Neural crest cell (in vitro differentiated cells): ENCODE measurements at regions not wholly inside any gene's neighbourhood (a gene's known extent, or its start where the extent isn't known, plus 50 kb on each side); places are given as distances from the start of the nearest gene placed in this dataset.
A peak's percentile ranks its signal among the peaks of the same experiment; 100 is the strongest.

Source experiments
- DNase-seq: peaks from one replicate; pipeline ENCODE4 v3.0.0; 2021; ENCODE audit warnings: low read depth, mixed read lengths, low spot score
- H3K27ac Mint-ChIP-seq: one replicate; pipeline ENCODE4 v1.8.0; 2021; ENCODE audit warnings: mild to moderate bottlenecking, mixed read lengths; ENCODE audit not compliant: unreplicated experiment
- H3K27me3 Mint-ChIP-seq: 2 replicates; pipeline ENCODE4 v1.8.0; 2021; ENCODE audit warnings: low read depth, mild to moderate bottlenecking, mixed read lengths
- H3K36me3 Mint-ChIP-seq: 2 replicates; pipeline ENCODE4 v1.8.0; 2021; ENCODE audit warnings: low read depth, mild to moderate bottlenecking, mixed read lengths
- H3K4me1 Mint-ChIP-seq: 2 replicates; pipeline ENCODE4 v1.8.0; 2021; ENCODE audit warnings: mixed read lengths
- H3K4me3 Mint-ChIP-seq: one replicate; pipeline ENCODE4 v1.8.0; 2021; ENCODE audit warnings: mild to moderate bottlenecking, mixed read lengths
- H3K9me3 Mint-ChIP-seq: 2 replicates; pipeline ENCODE4 v1.8.0; 2021; ENCODE audit warnings: mixed read lengths
- TF ChIP-seq, protein P1 (sequence below): fragments of 200-600 bp; sonication (generic); conservative IDR thresholded peaks from 2 replicates; pipeline ENCODE4 v1.5.0; 2021; ENCODE audit warnings: antibody characterized with exemption, mild to moderate bottlenecking

DNA sequence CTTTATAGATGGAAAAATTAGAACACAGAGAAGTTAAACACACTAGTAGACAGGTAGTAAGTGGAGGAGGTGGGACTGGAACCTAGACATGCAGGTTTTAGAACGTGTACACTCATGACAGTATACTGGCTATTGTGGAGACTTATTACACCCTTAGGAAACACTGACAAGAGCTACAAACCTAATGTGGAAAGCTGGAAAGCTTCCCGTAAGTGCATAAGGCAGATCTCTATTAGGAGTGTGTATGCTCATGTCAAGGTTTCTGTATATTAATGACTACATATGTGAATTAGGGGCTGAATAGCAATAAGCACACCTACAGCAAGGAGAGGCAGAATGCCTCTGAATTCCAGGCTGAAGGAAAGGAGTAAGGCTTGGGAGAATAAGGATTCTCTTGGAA is 82.6 kb upstream of the SLC24A5 start:
- H3K27me3 Mint-ChIP-seq = peaks cover 4% of the 10 kb centered on the region
- no peak overlapping the region for H3K27ac Mint-ChIP-seq

DNA sequence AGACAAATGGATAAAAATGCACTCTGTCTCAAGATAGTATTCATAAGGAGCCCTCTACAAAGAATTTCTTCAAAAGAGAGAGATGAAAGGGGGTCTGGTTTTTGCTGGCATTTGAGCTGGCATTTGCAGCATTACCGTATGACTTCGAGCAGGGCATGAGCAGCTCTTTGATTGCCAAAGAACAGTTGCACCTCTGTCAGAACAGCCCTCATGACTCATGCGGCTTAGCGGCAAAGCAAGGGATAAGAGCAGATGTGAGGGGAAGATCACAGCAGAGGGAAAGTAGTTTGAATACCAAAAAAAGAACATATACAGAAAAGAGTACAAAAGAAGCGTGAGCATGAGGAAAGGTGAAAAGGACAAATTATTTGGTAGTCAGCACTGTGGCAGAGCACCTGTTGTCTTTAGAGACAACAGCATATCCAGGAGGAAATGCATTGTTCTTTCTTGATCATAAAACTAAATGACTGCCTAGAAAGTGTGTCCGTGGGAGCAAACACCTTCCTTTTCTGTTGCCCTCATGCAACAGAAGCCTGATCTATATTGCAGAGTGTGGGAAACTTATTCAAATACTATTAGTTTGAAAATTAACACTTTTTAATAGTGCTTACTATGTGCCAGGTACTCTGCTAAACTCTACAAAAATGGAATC is 80.5 kb upstream of the SLC24A5 start:
- H3K27me3 Mint-ChIP-seq = no peaks in the 10 kb centered on the region
- TF ChIP-seq, protein P1, sequence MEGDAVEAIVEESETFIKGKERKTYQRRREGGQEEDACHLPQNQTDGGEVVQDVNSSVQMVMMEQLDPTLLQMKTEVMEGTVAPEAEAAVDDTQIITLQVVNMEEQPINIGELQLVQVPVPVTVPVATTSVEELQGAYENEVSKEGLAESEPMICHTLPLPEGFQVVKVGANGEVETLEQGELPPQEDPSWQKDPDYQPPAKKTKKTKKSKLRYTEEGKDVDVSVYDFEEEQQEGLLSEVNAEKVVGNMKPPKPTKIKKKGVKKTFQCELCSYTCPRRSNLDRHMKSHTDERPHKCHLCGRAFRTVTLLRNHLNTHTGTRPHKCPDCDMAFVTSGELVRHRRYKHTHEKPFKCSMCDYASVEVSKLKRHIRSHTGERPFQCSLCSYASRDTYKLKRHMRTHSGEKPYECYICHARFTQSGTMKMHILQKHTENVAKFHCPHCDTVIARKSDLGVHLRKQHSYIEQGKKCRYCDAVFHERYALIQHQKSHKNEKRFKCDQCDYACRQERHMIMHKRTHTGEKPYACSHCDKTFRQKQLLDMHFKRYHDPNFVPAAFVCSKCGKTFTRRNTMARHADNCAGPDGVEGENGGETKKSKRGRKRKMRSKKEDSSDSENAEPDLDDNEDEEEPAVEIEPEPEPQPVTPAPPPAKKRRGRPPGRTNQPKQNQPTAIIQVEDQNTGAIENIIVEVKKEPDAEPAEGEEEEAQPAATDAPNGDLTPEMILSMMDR = no peak
- peaks cover 6% of the 10 kb centered on the region for H3K4me1 Mint-ChIP-seq
- no peak for DNase-seq
- no peak overlapping the region for H3K4me3 Mint-ChIP-seq
- no peaks in the 10 kb centered on the region for H3K36me3 Mint-ChIP-seq
- H3K9me3 Mint-ChIP-seq = peaks cover 2% of the 10 kb centered on the region
- peak overlapping the region; percentile 40 for H3K27ac Mint-ChIP-seq

More for the DNA sequence above, 82.6 kb upstream of the SLC24A5 start:
- TF ChIP-seq, protein P1 = no peak
- Mint-ChIP-seq H3K4me3 (no peak overlapping the region), H3K36me3 (no peaks in the 10 kb centered on the region), H3K9me3 (peaks cover 4% of the 10 kb centered on the region), H3K4me1 (peaks cover 6% of the 10 kb centered on the region)
- no peak for DNase-seq

DNA sequence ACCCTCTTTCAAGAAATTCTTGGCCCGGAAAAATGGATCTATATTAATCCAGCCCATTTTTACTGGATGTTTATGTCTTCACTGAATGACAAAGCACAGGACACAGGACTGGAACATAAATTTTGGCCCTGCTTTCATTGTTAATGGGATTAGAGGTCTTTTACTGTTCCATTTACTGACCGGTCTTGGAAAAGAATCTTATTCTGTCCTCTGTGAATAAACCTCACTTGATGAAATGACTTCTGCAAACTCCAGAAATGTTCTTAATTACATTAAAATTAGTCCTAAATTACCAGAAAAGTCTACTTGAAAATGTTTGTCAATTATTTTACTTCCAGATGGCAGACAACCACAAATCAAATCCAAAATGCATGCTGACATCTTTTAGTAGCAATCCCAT is 79.3 kb upstream of the SLC24A5 start:
- H3K27ac Mint-ChIP-seq = no peak overlapping the region
- H3K27me3 Mint-ChIP-seq = no peaks in the 10 kb centered on the region
- peaks cover 2% of the 10 kb centered on the region for H3K9me3 Mint-ChIP-seq
- no peak for DNase-seq
- no peaks in the 10 kb centered on the region for H3K36me3 Mint-ChIP-seq
- H3K4me3 Mint-ChIP-seq = no peak overlapping the region
- H3K4me1 Mint-ChIP-seq = peaks cover 8% of the 10 kb centered on the region
- TF ChIP-seq, protein P1 = no peak

DNA sequence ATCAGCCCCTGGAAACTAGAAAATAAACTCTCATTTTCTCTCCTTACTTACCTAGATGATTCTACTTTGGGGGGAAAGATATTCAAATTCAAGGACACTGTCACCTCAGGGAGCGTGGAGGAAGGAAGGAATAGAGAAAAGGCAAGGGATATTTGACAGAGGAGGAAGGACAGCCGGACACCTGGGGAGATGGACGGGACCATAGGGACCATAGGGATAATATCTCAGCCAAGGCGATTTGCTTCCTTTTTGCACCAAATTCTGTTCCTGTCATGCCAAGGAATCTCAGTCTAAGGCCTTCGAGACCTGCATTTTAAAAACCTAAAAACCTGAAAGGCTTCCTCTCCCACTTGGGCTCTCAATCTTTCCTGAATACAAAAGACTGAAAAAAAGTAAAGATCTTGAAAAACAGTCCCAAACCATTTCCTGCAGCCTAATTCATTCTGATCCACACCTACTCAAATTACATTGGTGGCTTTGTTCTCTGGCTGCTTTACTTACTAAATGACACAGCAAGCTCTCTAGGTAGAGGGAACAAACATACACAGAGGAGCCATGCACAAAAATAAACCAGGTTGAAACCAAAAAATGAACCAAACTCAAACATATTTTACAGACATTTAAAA is 73.9 kb upstream of the SLC24A5 start:
- DNase-seq = no peak
- TF ChIP-seq, protein P1 = no peak
- H3K27me3 Mint-ChIP-seq = no peaks in the 10 kb centered on the region
- H3K9me3 Mint-ChIP-seq = peaks cover 6% of the 10 kb centered on the region
- no peak overlapping the region for H3K4me3 Mint-ChIP-seq
- no peaks in the 10 kb centered on the region for H3K36me3 Mint-ChIP-seq
- H3K27ac Mint-ChIP-seq = peak overlapping the region; percentile 19
- peaks cover 17% of the 10 kb centered on the region for H3K4me1 Mint-ChIP-seq

DNA sequence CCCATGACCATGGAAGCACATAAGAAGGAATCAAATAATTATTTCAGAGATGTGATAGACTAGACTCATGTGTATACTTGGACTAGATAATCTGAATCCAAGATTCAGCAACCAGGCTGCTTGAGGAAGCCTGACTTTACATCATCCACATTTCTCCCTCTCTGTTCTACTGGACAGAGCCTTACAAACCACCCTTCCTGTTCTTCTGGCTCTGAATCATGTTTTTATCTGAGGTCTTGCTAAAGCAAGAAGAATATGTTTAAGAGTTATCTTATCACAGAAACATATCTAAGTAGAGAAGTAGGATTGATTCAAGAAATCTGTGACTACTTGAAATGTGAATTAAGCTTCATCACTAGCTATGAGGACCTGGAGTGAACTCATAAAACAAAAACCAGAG is 71.1 kb upstream of the SLC24A5 start:
- Mint-ChIP-seq H3K27ac (no peak overlapping the region), H3K27me3 (no peaks in the 10 kb centered on the region), H3K9me3 (peaks cover 13% of the 10 kb centered on the region), H3K4me3 (no peak overlapping the region), H3K4me1 (peaks cover 17% of the 10 kb centered on the region), H3K36me3 (peaks cover 6% of the 10 kb centered on the region)
- DNase-seq = no peak
- TF ChIP-seq, protein P1 = no peak
